CD4-positive, alpha-beta T cell treated with Interleukin-15 for 4 hours (primary cell): ENCODE measurements at regions not wholly inside any gene's neighbourhood (a gene's known extent, or its start where the extent isn't known, plus 50 kb on each side); places are given as distances from the start of the nearest gene placed in this dataset.
"Not testable (repeated sequence)": the region's sequence is repeated elsewhere in the genome, so short reads cannot be mapped to it uniquely, and the experiment has no call there.

Source experiments
- DNase-seq: peaks from one replicate; pipeline ENCODE4 v3.0.0-alpha.2; 2020; ENCODE audit warnings: low spot score

GRCh38 chr6:166806217-166806838 is 150.0 kb downstream of the RNASET2 start:
- no peak for DNase-seq

- DNase-seq: no peak
Measured at GRCh38 chr6:166803471-166803870, 152.9 kb downstream of the RNASET2 start.

GRCh38 chr6:166802401-166802800 is 153.9 kb downstream of the RNASET2 start:
- no peak for DNase-seq

GRCh38 chr6:166800137-166800536 is 156.2 kb downstream of the RNASET2 start:
- no peak for DNase-seq

- no peak for DNase-seq
Measured at GRCh38 chr6:166798652-166799051, 157.7 kb downstream of the RNASET2 start.

GRCh38 chr6:166796610-166797009 is 159.7 kb downstream of the RNASET2 start:
- no peak for DNase-seq

GRCh38 chr6:166795879-166796278 is 160.5 kb downstream of the RNASET2 start:
- DNase-seq: no peak

GRCh38 chr6:166790808-166791207 is 163.8 kb upstream of the RPS6KA2 start:
- DNase-seq: not testable (repeated sequence)

- not testable (repeated sequence) for DNase-seq
Measured at GRCh38 chr6:166788846-166789529, 161.9 kb upstream of the RPS6KA2 start.

- DNase-seq: peak; percentile 72
Measured at GRCh38 chr6:166786704-166787293, 159.7 kb upstream of the RPS6KA2 start.

- DNase-seq: no peak
Measured at GRCh38 chr6:166785131-166785530, 158.1 kb upstream of the RPS6KA2 start.

- DNase-seq: no peak
Measured at GRCh38 chr6:166784691-166785090, 157.6 kb upstream of the RPS6KA2 start.

- no peak for DNase-seq
Measured at GRCh38 chr6:166782520-166782919, 155.5 kb upstream of the RPS6KA2 start.

GRCh38 chr6:166781331-166781730 is 154.3 kb upstream of the RPS6KA2 start:
- no peak for DNase-seq

GRCh38 chr6:166779963-166780683 is 153.1 kb upstream of the RPS6KA2 start:
- DNase-seq: no peak

GRCh38 chr6:166779381-166779780 is 152.3 kb upstream of the RPS6KA2 start:
- DNase-seq: no peak

GRCh38 chr6:166778776-166779175 is 151.7 kb upstream of the RPS6KA2 start:
- no peak for DNase-seq

- DNase-seq: no peak
Measured at GRCh38 chr6:166778046-166778445, 151.0 kb upstream of the RPS6KA2 start.

GRCh38 chr6:166777096-166777630 is 150.1 kb upstream of the RPS6KA2 start:
- no peak for DNase-seq

GRCh38 chr6:166776571-166776970 is 149.5 kb upstream of the RPS6KA2 start:
- no peak for DNase-seq

GRCh38 chr6:166775923-166776220 is 148.8 kb upstream of the RPS6KA2 start:
- no peak for DNase-seq

GRCh38 chr6:166775180-166775922 is 148.3 kb upstream of the RPS6KA2 start:
- peak; percentile 77 for DNase-seq
